Stimulated activated naive CD4-positive, alpha-beta T cell treated with Interleukin-2 at 50 U/mL for 16 hours (primary cell): ENCODE measurements at regions not wholly inside any gene's neighbourhood (a gene's known extent, or its start where the extent isn't known, plus 50 kb on each side); places are given as distances from the start of the nearest gene placed in this dataset.
"Not testable (repeated sequence)": the region's sequence is repeated elsewhere in the genome, so short reads cannot be mapped to it uniquely, and the experiment has no call there.

Experiments
- DNase-seq: peaks from one replicate; lab custom pipeline; 2025; lab: John Stamatoyannopoulos, UW

DNA sequence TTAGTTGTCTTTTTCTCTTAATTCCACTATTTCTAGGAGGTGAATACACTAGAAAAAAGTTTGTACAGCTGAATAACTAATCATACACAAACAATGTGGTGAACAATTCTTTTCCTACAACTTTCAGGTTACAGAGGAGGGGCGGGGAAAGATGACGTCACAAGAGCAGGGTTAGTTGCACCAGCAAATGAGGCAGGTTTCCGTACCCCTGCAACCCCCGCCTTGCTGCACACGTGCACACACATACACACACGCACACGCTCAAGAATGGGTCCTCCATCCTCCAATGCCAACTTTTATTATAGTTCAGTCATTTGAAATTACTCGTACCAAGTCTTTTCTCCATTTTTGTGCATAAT is 122.8 kb downstream of the ARL4C start:
- no peak for DNase-seq

DNA sequence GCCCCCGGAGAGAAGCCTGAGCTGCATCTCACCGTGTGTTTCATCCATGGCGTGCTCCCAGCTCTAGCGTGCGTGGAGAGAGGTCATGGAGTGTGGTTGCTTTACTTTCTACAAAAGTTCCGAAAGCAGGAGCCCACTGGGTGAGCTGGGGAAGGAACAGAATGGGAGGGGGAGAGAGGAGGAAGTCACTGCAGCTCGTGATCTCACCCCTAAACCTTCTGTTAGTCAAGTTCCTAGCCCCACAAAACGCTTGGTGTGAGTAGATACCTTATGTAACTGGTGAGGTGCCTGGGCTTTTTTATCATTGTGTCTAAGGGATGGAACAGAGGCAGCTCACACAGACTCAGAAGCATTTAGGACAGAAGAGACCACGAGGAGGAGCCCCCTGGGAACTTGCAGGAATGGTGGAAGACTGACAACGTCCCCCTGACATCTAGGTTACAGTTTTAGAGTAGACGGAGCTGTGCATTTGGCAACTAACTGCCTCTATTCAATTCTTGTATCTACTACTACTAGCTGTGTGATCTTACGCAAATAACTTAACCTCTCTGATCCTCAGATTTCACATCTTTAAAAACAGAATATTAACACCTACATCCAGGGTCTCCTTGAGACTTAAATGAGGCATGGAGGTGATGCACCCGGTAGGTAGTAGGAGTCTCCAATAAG is 123.3 kb downstream of the ARL4C start:
- DNase-seq: no peak

DNA sequence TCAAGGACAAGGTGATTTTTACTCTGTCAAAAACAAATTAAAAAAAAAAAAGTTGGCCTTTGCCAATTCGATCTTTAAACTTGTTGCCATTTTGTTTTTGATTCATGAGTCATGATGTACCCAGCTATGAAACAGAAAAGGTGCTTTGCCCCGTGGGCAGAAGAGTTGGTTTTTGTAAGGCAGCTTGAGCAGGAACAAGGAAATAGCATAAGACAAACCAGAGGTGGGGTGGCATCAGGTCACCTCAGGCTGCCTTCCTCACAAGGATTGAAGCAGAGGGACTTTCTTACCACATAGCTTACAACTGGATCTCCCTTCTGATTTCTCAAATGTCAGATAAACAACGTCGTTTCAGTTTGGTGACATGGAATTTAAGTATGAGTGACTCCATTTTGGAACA is 123.8 kb downstream of the ARL4C start:
- no peak for DNase-seq

DNA sequence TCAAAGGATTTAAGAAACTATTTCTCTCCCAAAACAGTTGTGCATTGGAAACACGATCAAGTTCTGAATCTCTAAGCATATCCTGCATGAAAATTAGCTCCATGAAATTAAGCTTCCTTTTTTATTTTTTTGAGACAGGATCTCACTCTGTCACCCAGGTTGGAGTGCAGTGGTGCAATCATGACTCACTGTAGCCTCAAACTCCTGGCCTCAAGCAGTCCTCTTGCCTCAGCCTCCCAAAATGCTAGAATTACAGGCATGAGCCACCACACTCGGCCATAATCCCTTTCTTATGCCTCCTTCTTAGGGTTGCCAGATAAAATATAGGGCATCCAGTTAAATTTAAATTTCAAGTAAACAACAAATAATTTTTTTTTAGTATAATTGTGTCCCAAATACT is 124.4 kb downstream of the ARL4C start:
- DNase-seq: no peak

DNA sequence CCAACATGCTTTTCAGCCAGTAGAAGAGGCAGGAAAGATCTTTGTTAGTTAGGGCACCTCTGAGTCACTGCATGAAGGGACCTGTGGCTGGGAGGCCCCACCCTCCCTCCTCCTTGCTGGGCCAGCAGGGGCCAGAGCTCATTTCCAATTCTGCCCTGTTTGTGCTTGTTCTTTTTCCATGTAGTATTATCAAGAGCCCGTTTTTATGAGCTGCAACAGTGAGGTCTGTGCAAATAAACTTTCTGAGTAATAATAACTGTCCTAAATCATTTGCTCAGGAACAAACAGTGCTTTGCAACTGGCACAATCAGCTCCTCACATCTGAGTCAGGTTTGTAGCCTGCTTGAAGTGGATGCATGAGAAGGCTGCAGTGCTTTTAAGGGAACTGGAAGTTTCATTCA is 128.0 kb downstream of the ARL4C start:
- peak; percentile 16 for DNase-seq

DNA sequence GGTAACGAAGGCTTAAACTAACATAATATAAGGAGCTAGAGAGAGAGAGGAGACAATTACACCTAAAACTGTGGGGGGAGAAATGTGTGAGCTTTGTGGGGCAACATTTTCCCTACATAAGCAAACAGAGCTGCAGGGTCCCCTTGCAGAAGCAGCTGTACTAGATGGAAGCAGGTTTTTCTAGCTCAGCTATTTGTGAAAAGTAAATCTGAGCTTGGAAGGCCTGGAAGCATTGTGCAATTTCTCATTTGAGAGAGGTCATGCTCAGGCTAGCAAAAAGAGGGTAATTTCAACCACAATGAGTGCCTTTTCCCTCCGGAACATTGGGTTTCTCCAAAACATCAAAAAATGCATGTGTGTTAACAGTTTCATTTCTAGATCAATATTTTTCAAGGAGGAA is 130.0 kb downstream of the ARL4C start:
- DNase-seq: no peak

DNA sequence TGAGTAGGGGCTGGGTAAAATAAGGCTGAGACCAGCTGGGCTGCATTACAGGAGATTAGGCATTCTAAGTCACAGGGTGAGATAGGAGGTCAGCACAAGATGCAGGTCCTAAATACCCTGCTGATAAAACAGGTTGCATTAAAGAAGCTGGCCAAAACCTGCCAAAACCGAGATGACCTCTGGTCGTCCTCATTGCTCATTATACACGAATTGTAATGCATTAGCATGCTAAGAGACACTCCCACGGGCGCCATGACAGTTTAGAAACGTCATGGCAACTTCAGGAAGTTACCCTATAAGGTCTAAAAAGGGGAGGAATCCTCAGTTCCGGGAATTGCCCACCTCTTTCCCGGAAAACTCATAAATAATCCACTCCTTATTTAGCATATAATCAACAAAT is 132.2 kb downstream of the ARL4C start:
- DNase-seq: no peak

DNA sequence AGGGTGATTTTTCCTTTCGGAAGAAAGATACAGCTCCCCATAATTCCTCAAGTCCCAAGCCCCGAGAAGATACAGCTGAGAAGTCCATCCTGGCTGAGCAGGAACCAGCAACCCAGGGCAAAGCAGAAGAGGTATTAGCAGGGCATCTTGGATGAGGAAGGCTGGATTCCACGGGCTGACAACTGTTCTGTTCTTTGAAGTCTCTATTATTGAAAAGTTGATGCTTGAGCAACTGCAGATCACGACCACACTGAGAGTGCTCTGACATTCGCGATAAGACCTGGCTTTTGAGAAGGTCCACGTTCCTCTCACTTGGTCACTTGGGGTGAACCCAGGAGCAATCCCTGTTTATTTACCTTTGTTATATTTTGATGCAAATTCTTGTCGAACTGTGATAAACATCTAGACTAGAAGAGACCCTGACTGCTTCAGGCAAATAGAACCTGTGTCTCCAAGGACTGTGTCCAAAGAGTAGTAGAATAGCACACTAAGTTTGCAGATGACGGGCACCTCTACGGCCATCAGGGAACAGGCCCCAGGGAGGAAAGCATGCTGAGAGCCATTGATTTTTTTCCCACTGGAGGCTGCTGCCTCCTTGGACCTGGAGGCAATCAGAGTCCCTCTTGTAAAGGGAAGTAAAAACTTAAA is 133.1 kb downstream of the ARL4C start:
- DNase-seq: no peak

DNA sequence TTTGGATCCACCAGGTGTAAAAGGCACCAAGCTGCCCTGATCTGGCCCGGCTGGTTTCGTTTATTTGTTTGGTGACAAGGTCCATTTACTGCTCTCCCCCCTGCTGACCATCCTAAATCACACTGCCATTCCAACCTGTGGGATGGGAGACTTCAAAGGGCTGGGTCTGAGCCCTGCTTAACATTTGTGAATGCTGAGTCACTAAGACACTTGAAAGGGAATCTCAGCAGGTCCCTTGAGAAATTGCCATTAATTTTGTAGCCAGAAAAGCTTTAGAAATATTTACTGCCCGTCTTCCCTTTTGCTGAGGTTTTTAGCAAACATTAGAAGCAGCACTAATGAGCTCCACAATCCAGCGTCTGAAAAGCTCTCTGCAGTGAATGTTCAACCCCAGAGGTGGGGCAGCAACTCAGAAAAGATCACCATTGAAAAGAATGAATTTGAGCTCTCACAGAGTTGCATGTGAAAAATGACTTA is 133.8 kb downstream of the ARL4C start:
- DNase-seq: no peak

DNA sequence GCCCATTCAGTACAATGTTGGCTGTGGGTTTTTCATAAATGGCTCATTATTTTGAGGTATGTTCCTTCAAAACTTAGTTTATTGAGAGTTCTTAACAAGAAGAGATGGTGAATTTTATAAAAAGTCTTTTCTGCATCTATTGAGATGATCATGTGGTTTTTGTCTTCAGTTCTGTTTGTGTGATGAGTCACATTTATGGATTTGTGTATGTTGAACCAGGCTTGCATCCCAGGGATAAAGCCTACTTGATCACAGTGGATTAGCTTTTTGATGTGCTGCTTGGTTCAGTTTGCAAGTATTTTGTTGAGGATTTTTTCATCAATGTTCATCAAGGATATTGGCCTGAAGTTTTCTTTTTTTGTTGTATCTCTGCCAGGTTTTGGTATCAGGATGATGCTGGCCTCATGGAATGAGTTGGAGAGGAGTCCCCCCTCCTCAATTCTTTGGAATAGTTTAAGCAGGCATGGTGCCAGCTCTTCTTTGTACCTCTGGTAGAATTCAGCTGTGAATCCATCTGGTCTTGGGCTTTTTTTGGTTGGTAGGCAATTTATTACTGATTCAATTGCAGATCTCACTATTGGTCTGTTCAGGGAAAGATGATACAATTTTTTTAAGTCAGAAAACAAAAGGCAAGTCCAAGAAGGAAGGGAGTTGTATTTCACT is 136.4 kb downstream of the ARL4C start:
- not testable (repeated sequence) for DNase-seq

DNA sequence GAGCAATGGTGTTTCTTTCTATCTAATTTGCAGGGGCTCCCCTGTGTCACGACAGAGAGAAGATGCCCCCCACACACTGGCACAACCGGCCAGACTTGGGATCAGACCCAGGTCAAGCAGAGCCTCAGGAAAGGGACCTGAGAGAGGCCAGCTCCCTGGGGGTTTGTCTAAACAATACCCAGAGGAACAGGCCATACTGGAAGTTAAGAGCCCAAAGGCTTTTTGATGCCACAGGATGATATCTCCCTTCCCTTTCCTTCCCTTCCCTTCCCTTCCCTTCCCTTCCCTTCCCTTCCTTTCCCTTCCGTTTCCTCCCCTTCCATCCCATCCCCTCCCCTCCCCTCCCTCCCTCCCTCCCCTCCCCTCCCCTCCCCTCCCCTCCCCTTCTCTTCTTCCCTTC is 139.2 kb downstream of the ARL4C start:
- no peak for DNase-seq

DNA sequence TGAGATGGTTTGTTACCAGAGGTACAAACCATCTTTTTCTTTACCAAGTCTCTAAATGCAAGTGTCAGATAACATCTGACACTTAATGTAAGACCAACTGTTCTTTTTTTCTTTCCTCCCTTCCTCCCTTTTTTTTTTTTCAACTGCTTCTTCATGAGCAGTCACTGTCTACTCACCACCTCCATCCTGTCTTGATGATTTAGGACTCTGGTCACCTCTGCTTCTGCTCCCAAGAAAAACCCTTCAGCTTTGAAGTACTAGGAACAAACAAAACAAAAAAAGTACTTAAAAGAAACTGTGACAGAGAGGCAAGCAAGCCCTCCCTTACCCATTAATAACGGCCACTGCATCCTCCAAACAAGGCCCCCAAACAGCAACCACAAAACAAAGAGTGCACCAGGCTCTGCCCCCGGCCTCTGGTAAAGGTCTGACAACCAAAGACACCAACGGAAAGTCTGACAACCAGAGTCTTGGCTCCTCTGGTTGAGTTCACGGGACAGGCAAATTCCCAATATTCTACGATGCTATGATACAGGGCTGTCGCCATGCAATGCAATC is 141.0 kb downstream of the ARL4C start:
- DNase-seq: no peak

DNA sequence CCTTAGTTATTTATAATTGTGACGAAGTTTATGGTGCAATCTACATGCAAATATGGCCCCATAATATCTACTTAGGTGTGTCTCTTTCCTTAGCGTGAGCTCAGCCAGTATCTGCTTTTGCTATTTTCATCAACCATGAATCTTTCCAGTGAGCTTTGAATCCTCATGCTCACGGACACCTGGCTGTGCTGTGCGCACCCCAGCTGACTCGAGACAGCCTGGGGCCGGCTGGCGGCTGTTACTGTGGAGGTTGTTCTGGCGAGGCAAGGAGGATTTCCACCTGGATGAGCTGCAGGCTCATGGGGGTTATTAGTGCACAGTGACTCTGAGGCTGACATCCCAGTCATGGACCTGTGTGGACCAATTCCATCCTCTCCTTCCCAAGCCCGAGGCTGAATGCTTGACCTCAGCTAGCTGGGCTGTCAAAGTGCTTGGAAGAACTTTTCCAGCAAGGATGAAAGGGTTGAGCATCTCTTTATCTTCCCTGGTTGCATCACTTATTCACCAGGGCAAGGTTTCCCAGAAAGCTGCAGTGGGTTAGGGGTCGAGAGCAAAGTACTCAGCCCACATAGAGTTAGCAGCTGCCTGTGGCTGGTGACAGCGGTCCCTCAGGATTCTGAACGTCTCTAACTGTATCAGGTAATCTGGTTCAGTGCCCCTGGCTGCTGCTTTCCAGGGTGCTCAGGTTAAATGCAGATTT is 141.7 kb downstream of the ARL4C start:
- no peak for DNase-seq

DNA sequence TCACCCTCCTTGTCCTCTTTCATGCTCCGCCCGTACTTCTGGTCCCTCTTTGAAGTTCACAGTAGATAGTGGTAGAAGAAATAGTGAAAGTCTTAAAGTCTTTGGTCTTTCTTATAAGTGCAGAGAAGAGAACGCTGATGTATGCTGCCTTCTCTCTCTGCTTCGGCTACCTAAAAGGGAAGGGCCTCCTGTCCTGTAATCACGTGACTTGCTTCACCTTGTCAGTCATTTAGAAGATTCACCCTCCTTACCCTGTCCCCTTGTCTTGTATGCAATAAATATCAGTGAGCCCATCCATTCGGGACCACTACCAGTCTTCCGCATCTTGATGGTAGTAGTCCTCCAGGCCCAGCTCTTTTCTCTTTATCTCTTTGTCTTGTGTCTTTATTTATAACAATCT is 144.6 kb downstream of the ARL4C start:
- no peak for DNase-seq

DNA sequence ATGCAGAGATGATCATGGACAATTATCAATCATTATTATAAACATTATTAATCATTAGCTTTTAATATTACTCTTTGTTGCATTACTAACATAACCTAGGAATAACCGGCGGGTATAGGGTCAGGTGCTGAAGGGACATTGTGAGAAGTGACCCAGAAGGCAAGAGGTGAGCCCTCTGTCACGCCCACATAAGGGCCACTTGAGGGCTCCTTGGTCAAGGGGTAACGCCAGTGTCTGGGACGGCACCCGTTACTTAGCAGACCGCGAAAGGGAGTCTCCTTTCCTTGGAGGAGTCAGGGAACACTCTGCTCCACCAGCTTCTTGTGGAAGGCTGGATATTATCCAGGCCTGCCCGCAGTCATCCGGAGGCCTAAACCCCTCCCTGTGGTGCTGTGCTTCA is 145.0 kb downstream of the ARL4C start:
- not testable (repeated sequence) for DNase-seq

DNA sequence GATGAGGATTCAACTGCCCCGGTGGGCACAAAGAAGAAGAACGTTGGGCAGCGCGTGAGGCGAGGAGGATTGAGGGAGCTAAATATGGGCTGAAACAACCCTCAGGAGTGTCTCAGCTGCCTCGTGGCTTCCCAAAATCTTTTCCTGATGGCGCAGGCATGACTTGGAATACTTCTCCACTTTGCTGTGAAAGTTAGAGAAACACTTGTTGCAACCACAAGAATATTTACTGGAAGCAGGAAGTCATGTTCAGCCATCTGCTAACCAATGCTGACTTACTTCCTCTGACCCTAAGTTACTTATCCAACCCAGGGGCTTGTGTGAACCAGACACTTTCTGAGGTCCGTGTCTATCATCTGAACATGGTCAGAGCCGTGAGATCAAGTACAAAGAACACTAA is 148.8 kb downstream of the ARL4C start:
- DNase-seq: no peak

DNA sequence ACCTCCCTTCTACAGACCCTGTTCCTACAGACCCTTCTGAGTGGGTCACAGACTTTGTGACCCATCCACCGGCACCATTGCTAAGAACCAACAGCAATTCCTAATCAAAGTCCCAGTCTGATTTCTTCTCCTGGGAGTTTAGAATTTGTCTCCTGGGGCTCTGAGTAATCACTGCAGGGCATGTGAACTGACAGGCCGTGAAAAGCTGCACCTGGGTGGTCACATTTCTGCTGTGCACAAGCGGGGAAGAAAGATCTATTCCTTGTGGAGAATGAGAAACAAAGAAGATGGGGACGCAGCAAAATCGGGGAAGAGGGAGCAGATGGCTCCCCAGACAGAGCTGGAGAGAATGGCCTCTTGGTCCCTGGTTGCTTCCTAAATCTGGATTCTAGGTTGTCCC is 151.0 kb downstream of the ARL4C start:
- DNase-seq: no peak

DNA sequence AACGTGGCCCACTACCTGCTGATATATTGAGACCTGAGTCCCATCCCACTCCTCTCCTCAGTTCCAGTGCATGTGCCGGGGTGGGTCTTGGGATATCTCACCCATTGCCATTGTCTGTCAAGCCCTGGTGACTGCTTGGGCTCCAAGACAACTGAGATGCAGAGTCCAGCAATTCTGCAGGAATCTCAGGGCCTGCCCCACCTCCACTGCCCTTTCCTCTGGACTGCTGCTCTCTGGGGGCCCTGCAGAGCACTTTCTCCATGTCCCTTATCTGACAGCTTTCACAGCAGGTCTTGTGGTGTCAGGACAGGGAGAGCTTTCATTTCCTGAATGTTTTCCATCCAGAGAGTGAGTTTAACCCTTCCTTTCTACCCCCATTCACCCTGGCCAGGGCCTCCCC is 152.9 kb downstream of the ARL4C start:
- DNase-seq: no peak

DNA sequence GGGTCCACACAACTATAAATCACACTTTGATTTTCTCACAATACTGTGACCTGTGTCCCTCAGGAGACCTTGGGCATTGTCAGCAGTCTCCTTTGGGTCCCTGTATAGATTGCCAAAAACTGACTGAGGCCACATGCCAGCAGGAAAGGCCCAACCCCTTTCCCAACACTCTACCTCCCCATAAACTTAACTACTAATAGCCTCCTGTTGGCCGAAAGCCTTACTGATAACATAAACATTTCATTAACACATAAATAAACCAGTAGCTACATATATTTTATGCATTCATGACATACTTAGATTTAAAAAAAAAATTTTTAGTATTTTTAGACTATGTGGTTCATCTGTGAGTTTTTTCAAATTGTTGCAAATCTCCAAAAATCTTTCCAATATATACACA is 153.5 kb downstream of the ARL4C start:
- DNase-seq: no peak

DNA sequence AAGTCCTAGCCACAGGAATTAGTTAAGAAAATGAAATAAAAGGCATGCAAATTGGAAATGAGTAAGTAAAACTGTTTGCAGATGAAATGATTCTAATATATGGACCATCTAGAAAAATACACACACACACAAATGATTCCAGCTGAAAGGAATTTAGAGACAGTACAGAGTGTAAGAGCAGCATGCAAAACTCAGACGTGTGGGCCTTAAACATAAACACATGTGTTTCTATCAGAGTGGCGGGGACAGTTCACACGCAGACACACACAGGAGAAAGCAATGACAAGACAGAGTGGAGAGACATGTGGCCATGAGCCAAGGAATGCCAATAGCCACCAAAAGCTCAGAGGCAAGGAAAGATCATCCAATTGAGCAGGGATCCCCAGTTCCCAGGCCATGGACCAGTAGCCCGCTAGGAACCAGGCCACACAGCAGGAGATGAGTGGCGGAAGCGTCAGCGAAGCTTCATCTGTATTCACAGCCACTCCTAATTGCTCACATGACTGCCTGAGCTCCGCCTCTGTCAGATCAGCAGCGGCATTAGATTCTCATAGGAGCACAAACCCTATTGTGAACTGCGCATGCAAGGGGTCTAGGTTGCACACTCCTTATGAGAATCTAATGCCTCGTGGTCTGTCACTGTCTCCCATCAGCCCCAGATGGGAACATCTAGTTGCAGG is 155.4 kb downstream of the ARL4C start:
- DNase-seq: no peak

DNA sequence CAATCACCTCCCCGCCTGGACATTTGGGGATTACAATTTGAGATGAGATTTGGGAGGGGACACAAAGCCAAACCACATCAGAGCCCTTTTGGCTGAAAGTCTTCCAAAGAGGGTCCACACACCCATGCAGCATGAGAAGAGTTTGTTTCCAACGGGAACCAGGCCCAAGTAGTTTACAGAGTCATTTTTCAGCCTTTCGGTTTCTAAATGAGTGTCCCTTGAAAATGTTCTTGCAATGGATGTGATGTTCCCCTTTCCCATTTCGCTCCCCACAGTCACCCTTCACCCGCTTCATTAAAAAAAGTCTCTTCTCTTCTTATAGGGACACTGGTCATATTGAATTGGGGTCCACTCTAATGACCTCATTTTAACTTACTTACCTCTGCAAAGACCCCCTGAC is 157.4 kb downstream of the ARL4C start:
- no peak for DNase-seq

DNA sequence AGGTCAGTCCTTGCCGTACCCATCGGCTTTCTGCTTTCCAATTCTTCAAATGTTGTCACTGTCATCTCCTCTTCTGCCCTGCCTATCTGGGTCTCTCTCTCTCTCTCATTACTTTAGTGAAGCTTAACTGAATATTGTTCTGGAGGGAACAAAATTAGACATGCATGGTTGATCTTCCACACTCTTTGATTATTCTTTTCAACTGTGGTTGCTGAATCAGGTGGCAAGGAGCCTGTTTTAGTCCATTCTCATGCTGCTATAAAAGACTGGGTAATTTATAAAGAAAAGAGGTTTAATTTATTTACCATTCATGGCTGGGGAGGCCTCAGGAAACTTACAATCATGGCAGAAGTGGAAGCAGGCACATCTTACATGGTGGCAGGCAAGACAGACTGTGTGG is 157.9 kb downstream of the ARL4C start:
- DNase-seq: no peak
